ENCODE measurements at regions not wholly inside any gene's neighbourhood (a gene's known extent, or its start where the extent isn't known, plus 50 kb on each side); places are given as distances from the start of the nearest gene placed in this dataset.

DNA sequence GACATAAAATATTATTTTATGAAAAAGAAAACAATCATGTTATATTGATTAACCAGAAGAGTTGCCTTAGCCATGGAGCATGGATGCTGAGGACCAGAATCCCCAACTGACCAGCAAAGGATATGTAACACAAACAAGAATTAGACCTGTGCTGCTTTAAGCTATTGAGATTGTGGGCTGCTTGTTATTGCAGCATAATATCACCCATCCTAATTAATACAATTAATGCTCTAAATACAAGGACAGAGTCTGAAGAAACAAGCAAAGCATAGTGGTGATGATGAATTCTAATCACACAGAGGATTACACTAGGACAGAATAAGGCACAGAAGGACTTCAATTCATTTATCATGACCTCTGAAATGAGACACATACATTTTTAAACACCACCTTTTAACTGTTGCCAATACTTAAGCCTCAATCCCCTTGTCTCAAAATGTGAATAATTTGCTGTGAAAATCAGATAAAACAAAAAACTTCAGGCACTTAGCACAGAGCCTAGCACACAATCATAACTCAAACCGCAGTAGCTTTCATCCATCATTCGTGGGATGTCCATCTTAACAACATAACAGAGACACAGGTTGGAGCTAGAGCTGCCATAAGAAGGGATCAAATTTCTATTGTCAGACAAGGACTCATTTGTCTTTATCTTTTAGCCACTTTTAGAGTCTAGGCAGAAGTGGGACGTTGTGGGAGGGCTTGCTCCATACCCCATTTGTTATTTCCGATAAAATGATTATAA is 449.6 kb upstream of the DCN start:
- TF ChIP-seq, protein P1, sequence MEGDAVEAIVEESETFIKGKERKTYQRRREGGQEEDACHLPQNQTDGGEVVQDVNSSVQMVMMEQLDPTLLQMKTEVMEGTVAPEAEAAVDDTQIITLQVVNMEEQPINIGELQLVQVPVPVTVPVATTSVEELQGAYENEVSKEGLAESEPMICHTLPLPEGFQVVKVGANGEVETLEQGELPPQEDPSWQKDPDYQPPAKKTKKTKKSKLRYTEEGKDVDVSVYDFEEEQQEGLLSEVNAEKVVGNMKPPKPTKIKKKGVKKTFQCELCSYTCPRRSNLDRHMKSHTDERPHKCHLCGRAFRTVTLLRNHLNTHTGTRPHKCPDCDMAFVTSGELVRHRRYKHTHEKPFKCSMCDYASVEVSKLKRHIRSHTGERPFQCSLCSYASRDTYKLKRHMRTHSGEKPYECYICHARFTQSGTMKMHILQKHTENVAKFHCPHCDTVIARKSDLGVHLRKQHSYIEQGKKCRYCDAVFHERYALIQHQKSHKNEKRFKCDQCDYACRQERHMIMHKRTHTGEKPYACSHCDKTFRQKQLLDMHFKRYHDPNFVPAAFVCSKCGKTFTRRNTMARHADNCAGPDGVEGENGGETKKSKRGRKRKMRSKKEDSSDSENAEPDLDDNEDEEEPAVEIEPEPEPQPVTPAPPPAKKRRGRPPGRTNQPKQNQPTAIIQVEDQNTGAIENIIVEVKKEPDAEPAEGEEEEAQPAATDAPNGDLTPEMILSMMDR (IDR thresholded peaks at IDR 0.05), result no peak
- no peak for TF ChIP-seq EZH2 (IDR thresholded peaks at IDR 0.05; ENCODE audit: borderline replicate concordance, insufficient read depth, low read depth, low read length, poor library complexity, severe bottlenecking)
